ENCODE measurements at regions not wholly inside any gene's neighbourhood (a gene's known extent, or its start where the extent isn't known, plus 50 kb on each side); places are given as distances from the start of the nearest gene placed in this dataset.
A peak's percentile ranks its signal among the peaks of the same experiment; 100 is the strongest.

DNA sequence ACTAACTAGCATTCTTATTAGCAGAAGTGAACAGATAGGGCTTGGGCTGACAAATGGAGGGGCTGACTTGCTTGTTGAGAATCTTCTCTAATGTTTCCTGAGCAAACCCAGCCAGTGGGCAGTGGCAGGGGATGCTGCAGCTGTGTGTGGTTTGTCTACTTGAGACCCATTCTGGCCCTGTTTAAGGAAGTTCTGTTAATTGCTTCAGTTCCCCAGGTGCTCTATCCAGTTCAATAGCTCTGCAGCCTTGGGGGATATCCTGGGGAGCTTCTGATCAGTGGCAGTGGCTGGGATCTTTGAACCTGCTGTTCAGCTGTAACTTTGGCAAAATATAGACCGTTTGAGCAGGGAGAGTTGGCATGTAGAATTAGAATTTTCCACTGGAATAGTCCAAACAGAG is 137.4 kb downstream of the ZNF326 start:
- no peak for DNase-seq (ENCODE audit: low read depth)
- TF ChIP-seq, protein P1, sequence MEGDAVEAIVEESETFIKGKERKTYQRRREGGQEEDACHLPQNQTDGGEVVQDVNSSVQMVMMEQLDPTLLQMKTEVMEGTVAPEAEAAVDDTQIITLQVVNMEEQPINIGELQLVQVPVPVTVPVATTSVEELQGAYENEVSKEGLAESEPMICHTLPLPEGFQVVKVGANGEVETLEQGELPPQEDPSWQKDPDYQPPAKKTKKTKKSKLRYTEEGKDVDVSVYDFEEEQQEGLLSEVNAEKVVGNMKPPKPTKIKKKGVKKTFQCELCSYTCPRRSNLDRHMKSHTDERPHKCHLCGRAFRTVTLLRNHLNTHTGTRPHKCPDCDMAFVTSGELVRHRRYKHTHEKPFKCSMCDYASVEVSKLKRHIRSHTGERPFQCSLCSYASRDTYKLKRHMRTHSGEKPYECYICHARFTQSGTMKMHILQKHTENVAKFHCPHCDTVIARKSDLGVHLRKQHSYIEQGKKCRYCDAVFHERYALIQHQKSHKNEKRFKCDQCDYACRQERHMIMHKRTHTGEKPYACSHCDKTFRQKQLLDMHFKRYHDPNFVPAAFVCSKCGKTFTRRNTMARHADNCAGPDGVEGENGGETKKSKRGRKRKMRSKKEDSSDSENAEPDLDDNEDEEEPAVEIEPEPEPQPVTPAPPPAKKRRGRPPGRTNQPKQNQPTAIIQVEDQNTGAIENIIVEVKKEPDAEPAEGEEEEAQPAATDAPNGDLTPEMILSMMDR (IDR thresholded peaks at IDR 0.05; ENCODE audit: low read depth, low read length, missing control alignments): no peak
- in situ Hi-C loops (cut with HindIII; ENCODE audit: low sequenced_read_pairs): no loop called here
- H3K4me3 ChIP-seq (ENCODE audit: low read depth, low read length): no peak overlapping the region

DNA sequence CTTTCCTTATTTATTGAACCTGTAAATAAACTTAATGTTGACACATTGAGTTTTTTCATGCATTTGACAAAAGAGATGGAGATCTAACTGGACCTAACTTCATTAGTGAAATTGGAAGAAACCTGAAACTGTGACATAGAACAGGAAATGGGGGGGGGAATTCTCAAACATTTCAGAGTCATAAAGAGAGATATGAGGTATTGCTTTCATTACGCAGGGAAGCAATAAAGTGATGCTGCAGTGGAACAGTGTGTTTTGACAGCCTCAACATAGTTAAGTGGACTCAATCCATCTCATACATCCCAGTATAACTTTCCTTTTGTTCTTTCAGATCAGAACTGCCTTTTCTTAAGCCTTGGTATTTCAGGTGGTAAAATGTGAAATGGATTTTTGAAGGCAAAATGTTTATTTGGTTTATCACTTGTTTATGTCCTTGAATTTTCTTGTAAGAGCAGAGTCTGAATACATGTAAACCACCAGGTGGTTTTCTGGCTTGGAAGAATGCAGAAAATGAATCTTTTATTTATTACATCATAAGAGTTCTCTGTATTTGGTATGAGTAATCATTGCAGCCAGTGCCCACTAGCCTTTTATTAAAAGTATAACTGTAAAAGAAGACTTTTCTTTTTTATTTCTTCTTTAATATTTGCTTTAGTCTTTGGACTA is 132.5 kb downstream of the ZNF326 start:
- TF ChIP-seq, protein P1 (IDR thresholded peaks at IDR 0.05; ENCODE audit: low read depth, low read length, missing control alignments): no peak
- no peak for DNase-seq (ENCODE audit: low read depth)
- in situ Hi-C loops (cut with HindIII; ENCODE audit: low sequenced_read_pairs): no loop called here
- H3K4me3 ChIP-seq (ENCODE audit: low read depth, low read length): no peak overlapping the region

DNA sequence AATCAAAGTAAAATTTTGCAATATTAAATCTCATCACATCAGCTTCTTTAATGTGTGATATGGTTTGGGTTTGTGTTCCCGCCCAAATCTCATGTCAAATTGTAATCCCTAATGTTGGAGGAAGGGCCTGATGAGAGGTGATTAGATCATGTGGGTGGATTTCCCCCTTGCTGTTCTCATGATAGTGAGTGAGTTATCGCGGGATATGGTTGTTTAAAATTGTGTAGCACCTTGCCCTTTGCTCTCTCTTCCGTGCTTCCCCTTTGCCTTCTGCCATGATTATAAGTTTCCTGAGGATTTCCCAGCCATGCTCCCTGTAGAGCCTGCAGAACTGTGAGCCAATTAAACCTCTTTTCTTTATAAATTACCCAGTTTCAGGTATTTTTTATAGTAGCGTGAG is 131.9 kb downstream of the ZNF326 start:
- in situ Hi-C loops (cut with HindIII; ENCODE audit: low sequenced_read_pairs): no loop called here
- DNase-seq (ENCODE audit: low read depth): no peak
- H3K4me3 ChIP-seq (ENCODE audit: low read depth, low read length): no peak overlapping the region
- TF ChIP-seq, protein P1 (IDR thresholded peaks at IDR 0.05; ENCODE audit: low read depth, low read length, missing control alignments): no peak

DNA sequence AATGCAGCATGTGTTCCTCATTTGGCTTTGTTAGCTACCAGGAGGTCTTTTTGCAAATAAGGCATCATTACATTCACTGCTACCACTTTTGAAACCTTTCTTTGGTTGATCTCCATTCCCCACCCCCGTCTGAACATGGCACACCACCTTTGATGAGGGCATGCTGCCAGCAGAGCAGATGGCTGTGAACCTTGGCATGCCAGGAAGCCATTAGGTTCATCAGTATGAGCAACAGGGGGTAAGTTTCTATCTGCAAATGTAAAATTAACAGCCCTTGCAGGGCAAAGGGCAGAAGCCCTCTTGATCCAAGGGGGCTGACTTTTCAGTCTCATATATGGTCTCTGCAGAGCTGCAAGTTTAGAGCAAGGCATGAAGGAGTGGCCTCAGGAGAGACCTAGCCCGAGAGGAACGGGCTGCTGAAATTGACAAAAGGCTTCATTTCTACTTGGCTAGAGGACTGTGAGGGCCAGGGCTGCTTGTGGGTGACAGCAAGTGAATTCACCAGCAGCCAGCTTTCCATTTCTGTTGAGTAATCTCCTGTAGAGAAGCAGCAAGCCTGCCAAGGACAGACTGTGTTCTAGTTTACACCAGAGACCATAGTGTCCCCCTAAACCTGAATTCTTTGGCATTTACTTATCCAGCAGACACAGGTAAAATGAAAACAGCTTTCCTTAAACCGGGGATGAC is 127.9 kb downstream of the ZNF326 start:
- in situ Hi-C loops (cut with HindIII; ENCODE audit: low sequenced_read_pairs): no loop called here
- no peak for DNase-seq (ENCODE audit: low read depth)
- H3K4me3 ChIP-seq (ENCODE audit: low read depth, low read length): no peak overlapping the region
- TF ChIP-seq, protein P1 (IDR thresholded peaks at IDR 0.05; ENCODE audit: low read depth, low read length, missing control alignments): no peak

DNA sequence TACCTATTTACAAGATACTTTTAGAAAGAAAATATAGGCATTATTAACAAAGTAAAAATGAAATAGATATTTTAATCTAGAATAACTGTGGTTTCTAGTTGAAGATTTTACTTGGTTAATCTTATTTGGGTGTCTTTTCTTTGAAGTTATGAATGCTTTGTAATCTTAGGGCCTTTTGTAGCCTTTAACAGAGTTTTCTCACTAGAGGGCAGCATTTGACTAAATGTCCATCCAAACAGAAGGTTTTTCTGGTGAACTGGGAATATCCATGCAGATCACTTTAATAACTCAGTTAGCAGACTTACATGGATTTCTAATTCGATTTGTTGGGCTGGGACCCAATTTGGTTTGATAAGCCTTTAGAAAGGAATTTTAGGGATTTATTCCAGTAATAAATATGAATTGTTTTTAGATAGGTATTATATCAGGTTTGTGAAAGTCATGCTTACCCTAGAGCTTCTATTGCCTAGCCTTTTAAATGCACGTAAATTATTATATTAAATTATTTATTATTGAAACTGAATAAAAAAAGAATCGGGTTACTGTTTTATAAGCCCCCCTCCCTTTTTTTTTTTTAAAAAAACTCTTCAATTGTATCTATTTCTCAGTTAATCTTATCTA is 119.7 kb downstream of the ZNF326 start:
- in situ Hi-C loops (cut with HindIII; ENCODE audit: low sequenced_read_pairs): no loop called here
- TF ChIP-seq, protein P1 (IDR thresholded peaks at IDR 0.05; ENCODE audit: low read depth, low read length, missing control alignments): peak; percentile 59
- DNase-seq (ENCODE audit: low read depth): peak; percentile 51
- H3K4me3 ChIP-seq (ENCODE audit: low read depth, low read length): no peak overlapping the region

DNA sequence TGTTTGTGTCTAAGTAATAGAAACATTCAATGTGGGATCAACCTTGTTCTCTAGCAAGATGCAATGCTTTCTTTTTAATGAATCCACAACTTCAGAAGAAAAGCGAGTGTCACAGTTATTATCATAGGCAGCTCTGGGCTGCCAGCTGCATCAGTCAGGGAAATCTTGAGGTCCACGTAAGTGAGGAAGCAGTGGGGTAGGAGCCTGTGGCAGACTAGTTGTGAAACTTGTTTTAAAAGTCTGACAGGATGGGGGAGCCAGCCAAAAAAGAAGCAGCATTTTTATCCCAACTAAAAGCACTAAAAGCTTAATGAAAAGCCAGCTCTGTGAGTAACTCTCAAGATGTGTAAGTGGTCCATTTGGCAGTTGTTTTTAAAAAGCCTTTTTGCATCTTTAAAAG is 113.1 kb downstream of the ZNF326 start:
- H3K4me3 ChIP-seq (ENCODE audit: low read depth, low read length): no peak overlapping the region
- DNase-seq (ENCODE audit: low read depth): no peak
- in situ Hi-C loops (cut with HindIII; ENCODE audit: low sequenced_read_pairs): no loop called here
- TF ChIP-seq, protein P1 (IDR thresholded peaks at IDR 0.05; ENCODE audit: low read depth, low read length, missing control alignments): no peak

Data from astrocyte of the cerebellum (primary cell).